ENCODE measurements at regions not wholly inside any gene's neighbourhood (a gene's known extent, or its start where the extent isn't known, plus 50 kb on each side); places are given as distances from the start of the nearest gene placed in this dataset.

DNA sequence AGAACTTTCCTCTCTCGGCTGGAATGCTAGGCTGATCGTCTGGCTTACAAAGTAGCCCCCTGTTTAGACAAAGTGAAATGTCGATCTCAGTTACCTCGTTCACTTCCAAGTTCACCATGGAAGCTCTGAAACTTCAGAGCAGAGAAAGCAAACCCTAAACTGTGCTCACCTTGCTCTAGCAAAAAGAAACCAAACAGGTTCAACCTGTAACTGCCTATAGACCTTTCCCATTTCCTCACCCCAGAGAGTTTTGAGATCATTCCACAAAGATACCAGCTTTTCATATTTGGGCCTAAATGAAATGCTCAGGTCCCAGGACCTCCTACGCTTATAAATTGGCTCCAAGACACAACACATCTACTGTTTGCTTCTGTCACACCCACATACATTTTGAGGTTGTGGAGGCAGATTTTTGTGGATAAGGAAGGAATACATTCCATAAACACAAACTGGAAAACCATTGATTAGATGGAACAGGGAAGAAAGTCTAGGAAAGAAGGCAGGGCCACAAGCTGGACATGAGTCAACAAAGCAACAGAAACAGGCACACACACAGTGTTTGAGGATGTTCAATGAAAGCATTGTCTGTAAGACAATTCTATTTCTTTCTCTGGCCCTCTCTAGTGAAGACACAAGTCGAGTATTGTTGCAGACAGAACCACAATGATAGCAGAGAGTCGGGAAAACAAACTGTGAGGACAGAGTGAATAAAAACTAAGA, 52.8 kb upstream of the TGIF1 start:
- TF ChIP-seq, protein P1, sequence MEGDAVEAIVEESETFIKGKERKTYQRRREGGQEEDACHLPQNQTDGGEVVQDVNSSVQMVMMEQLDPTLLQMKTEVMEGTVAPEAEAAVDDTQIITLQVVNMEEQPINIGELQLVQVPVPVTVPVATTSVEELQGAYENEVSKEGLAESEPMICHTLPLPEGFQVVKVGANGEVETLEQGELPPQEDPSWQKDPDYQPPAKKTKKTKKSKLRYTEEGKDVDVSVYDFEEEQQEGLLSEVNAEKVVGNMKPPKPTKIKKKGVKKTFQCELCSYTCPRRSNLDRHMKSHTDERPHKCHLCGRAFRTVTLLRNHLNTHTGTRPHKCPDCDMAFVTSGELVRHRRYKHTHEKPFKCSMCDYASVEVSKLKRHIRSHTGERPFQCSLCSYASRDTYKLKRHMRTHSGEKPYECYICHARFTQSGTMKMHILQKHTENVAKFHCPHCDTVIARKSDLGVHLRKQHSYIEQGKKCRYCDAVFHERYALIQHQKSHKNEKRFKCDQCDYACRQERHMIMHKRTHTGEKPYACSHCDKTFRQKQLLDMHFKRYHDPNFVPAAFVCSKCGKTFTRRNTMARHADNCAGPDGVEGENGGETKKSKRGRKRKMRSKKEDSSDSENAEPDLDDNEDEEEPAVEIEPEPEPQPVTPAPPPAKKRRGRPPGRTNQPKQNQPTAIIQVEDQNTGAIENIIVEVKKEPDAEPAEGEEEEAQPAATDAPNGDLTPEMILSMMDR (conservative IDR thresholded peaks at IDR 0.05) = no peak
- no peak for TF ChIP-seq EZH2 (IDR thresholded peaks at IDR 0.05; ENCODE audit: low read depth)

Measured in PC-9 (cell line).